NCI-H187 treated with DMSO at 0.1 percent for 48 hours (cell line): ENCODE measurements at regions not wholly inside any gene's neighbourhood (a gene's known extent, or its start where the extent isn't known, plus 50 kb on each side); places are given as distances from the start of the nearest gene placed in this dataset.

Experiments used
- DNase-seq: peaks from one replicate; lab custom pipeline; 2025; lab: John Stamatoyannopoulos, UW

GRCh38 chr4:156101571-156101970 is 147.9 kb upstream of the CTSO start:
- no peak for DNase-seq

DNA sequence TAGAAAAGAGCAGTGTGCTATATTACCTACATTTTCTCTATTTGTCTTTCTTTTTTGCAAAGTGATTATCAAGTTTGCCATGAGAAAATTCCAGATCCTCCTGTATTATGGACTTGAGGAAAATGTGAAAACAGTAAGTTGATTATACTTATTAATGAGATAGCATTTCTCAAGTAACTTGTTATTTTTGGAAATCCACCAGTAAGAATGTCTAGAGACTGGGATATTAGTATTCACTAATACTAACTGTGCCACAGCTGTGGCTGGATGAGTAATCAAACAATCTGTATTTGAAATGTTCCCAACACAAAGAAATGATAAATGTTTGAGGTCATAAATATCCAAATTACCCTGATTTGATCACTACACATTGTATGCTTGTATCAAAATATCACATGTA is 147.0 kb upstream of the CTSO start:
- no peak for DNase-seq

- no peak for DNase-seq
Observed at GRCh38 chr4:156098805-156099204, 145.1 kb upstream of the CTSO start.

GRCh38 chr4:156085100-156085499 is 131.4 kb upstream of the CTSO start:
- no peak for DNase-seq

DNA sequence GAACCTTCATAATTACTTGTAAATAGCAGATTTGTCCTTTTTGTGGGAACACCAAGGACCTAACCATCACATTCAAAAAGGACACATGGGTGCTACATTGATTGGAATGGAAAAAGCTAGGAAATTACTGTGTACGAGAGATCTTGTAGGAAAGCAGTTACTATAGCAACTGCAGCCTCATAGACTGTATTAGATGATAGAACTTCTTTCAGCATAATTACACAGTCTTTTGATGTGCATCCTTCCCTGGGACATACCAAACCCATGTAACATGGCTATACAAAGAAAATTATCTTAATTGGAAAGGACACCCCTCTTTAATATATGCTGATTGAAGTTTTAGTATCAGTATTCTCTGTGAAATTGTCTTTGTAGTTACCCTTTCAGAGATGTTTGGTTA is 130.7 kb upstream of the CTSO start:
- no peak for DNase-seq

GRCh38 chr4:156073976-156074375 is 120.3 kb upstream of the CTSO start:
- DNase-seq: no peak

- no peak for DNase-seq
Observed at GRCh38 chr4:156060661-156061060, 107.0 kb upstream of the CTSO start.

DNA sequence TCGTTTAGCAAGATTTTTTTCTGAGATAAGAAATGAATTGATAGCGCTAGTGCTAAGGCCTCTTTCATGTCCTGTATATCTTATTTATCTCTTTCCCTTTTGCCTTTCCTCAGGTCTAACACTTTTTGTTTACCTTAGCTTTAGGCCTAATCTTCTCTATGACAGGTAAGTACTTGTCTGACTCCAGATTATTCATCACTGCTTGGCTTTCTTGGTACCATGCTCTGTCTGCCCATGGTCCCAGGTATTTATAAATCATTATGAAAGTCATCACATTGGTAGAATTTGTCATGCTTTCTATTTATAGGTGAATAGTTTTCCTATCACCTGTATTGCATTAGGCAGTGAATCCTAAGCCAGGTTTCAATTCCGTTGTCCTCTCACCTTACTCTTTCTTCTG is 99.5 kb upstream of the CTSO start:
- DNase-seq: no peak

DNA sequence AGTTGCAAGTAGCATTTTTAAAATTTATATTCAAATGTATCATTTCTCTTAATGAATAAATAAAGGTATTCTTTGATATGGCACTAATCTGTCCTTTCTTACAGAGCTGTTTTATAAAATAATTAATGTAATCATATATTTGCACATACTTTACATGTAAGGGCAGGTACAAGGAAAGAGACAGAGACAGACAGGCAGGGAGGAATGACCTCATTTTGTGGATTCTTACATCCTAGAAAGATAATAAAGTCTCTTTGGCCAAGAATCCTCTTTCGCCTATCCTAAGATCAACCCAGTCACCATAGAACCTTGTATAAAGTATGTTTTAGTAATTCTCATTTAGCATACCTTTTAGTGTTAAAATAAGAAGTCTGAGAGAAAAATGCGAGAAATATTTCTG is 98.5 kb upstream of the CTSO start:
- no peak for DNase-seq

- DNase-seq: no peak
Observed at GRCh38 chr4:156038772-156039171, 85.1 kb upstream of the CTSO start.

DNA sequence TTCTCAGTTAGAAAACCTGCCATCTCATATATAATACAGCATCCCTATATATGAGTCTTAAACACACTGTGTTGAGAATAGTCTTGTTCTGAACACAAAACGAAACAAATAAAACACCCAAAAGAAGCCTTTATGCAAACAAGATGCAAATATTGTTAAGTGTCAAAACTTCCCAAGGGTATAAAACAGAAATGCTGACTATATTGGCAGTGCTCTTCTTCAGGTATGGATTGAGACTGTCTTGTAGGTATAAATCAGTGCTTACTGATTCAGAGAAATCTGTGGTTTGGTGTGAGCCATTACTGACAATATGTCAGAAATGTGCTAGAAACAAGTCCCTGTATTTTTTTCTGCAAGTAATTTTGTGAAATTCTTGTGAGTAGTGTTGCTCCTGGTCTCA is 82.8 kb upstream of the CTSO start:
- no peak for DNase-seq

DNA sequence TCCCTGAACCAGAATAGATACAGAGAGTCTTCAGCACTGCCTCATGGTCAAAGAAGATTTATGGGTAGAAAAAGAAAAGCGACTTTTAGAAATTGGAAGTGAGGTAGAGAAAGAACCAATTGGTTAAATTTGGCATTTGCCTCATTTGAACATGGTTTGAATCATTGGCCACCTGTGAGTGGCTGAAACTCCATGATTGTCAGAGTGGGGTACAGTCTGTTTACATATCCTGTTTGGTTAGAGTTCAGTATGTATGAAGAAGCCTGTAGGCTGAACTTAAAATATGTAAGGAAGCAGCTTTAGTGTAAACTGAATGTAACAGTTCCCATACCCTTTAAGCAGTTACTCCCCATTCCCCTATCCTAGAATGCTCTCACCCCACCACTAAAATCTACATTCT is 76.0 kb upstream of the CTSO start:
- no peak for DNase-seq

DNA sequence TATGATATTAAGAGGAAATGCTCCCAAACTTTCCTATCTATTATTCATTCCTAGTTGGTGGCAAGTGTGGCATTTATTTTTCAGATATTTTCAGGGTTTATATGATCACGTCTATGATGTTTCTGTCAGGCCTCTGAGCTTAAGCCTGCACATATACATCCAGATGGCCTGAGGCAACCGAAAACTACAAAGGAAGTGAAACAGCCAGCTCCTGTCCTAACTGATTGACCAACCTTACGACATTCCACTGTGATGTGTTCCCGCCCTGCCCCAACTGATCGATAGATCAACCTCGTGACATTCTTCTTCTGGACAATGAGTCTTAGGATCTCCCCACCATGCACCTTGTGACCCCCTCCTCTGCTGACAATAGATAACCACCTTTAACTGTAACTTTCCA is 67.6 kb upstream of the CTSO start:
- no peak for DNase-seq

- no peak for DNase-seq
Observed at GRCh38 chr4:156019246-156019645, 65.6 kb upstream of the CTSO start.

- DNase-seq: no peak
Observed at GRCh38 chr4:156018383-156018782, 64.7 kb upstream of the CTSO start.

DNA sequence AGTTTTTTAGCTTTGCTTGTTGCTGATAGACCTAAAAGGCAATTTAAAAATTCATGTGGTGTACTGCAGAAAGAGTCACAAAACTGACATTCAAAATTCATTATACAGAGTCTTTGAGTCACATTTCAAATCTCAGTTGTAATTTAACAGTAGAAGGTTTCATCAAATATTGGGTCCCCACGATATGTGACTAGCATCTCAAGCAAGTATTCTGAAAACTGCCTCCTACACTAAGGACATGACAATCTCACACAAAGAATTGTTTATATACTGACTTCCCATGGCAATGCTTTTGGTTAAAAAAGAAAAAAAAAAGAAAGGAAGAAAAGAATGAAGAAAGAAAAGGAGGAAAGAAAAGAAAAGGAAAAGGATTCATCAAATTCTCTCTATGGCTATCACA is 62.1 kb upstream of the CTSO start:
- DNase-seq: no peak

GRCh38 chr4:156006192-156006591 is 52.5 kb upstream of the CTSO start:
- no peak for DNase-seq
